ENCODE measurements at regions not wholly inside any gene's neighbourhood (a gene's known extent, or its start where the extent isn't known, plus 50 kb on each side); places are given as distances from the start of the nearest gene placed in this dataset.
"Not testable (repeated sequence)": the region's sequence is repeated elsewhere in the genome, so short reads cannot be mapped to it uniquely, and the experiment has no call there.

GRCh38 chr13:78084401-78084800 is 165.8 kb upstream of the EDNRB start:
- no peak for DNase-seq (ENCODE audit: low read depth)

GRCh38 chr13:78078168-78078567 is 159.5 kb upstream of the EDNRB start:
- no peak for DNase-seq (ENCODE audit: low read depth)

- no peak for DNase-seq (ENCODE audit: low read depth)
Observed at GRCh38 chr13:78067290-78067689, 148.7 kb upstream of the EDNRB start.

DNA sequence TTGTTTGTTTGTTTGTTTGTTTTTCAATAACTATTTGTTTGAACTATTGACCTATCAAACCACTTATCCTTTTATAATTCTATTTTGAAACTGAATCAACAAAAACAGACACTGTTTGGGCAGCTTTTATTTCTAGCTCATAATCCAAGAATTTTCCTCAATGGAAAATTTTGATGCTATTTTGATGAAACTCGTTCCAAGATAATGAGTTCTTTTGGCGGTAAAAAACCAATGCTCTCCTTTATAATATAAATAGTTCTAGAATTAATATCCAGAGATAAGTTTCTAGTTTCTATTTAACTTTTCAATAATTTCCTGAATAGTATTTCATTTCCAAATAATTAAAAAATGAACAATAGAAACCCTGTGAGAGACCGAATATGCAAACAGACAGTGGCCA is 146.5 kb upstream of the EDNRB start:
- no peak for DNase-seq (ENCODE audit: low read depth)

GRCh38 chr13:78061806-78062205 is 143.2 kb upstream of the EDNRB start:
- DNase-seq (ENCODE audit: low read depth): no peak

GRCh38 chr13:78060966-78061365 is 142.3 kb upstream of the EDNRB start:
- DNase-seq (ENCODE audit: low read depth): no peak

DNA sequence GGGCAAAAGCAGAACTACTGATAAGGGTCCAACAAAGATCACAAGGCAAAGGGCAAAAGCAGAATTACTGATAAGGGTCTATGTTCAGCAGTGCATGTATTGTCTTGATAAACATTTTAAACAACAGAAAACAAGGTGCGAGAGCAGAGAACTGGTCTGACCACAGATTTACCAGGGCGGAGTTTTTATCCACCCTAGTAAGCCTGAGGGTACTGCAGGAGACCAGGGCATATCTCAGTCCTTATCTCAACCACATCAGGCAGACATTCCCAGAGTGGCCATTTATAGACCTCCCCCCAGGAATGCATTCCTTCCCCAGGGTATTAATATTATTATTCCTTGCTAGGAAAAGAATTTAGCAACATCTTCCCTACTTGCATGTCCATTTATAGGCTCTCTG is 138.2 kb upstream of the EDNRB start:
- not testable (repeated sequence) for DNase-seq (ENCODE audit: low read depth)

- no peak for DNase-seq (ENCODE audit: low read depth)
Observed at GRCh38 chr13:78054157-78054556, 135.5 kb upstream of the EDNRB start.

DNA sequence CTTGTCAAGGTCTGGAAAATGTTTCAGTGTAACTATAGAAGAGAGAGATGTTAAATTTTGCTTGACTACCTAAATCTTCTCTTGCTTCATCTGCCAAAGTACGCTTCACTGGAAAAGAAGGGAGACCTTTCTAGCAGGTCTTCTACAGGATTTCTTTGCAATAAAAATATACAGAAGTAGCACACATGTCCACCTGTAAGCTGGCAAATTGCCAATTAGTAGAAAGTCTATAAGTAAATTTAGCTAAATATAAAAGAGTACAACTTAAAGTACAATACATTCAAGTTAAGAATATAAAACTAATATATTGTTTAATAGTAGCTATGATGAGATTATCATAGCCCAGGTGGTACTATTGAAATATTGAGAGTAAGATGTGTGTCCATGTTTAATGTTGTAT is 128.5 kb upstream of the EDNRB start:
- no peak for DNase-seq (ENCODE audit: low read depth)

DNA sequence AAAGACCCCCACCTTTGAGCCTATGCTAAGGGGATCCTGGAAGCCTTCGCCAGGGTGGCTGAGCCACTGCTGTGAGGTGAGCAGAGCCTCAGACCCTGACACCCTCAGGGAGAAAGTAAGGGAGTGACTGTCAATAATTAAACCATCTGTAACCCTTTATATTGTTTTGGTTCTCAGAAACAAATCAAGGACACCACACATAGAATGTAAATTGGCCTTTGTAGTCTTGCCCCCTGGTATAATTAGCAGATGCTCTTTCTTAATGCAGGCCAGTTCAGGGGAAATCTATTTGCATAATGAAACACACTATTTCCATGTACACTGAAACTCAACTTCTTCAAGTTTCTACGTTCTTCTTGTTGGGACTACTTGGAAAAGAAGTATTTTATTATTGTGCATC is 127.7 kb upstream of the EDNRB start:
- DNase-seq (ENCODE audit: low read depth): no peak

GRCh38 chr13:78045916-78046315 is 127.3 kb upstream of the EDNRB start:
- DNase-seq (ENCODE audit: low read depth): no peak

DNA sequence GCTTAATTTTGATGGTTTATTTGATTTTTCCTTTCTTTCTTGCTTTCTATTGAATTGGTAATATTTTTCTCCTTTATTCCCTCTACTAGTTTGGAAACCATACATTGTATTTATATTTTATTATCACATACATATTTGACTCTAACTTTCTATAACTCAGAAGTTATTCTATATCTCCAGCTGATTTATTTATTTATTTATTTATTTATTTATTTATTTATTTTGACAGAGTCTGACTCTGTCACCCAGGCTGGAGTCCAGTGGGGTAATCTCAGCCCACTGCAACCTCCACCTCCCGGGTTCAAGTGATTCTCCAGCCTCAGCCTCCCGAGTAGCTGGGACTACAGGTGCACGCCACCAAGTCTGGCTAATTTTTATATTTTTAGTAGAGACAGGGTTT is 122.7 kb upstream of the EDNRB start:
- DNase-seq (ENCODE audit: low read depth): not testable (repeated sequence)

- DNase-seq (ENCODE audit: low read depth): no peak
Observed at GRCh38 chr13:78040205-78040830, 121.7 kb upstream of the EDNRB start.

DNA sequence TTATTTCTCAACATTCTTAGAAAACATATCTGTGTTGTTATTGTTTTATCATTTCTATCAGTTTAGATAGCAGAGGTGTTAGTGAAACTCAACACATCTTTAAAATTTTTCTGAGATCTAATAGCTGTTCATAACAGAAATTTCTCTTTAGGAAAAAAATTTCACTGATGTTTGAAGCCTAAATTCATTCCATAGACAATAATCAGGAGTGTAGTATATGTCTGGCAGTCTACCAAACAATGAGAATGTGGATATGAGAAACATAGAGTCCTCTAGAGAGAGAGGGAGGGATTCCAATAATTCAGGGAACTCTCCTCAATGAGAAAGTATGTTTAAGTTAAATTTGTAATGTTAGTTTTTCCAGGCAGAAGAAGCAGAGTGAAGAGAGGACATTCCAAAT is 118.2 kb upstream of the EDNRB start:
- no peak for DNase-seq (ENCODE audit: low read depth)

GRCh38 chr13:78035500-78035899 is 116.9 kb upstream of the EDNRB start:
- DNase-seq (ENCODE audit: low read depth): no peak

DNA sequence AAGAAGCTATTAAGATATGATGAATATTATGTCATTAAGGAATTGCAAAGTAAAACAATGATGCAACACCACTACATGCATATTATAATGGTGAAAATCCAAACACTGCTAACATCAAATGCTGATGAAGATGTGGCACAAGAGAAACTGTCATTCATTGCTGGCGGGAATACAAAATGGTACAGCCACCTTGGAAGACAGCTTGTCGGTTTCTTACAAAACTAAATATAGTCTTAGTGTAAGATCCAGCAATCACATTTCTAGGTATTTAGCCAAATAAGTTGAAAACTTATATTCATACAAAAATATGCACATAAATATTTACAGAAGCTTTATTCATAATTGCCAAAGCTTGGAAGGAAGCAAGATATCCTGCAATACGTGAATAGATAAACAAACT is 114.9 kb upstream of the EDNRB start:
- DNase-seq (ENCODE audit: low read depth): no peak

GRCh38 chr13:78032132-78032531 is 113.5 kb upstream of the EDNRB start:
- DNase-seq (ENCODE audit: low read depth): no peak

- DNase-seq (ENCODE audit: low read depth): no peak
Observed at GRCh38 chr13:78030341-78030896, 111.8 kb upstream of the EDNRB start.

DNA sequence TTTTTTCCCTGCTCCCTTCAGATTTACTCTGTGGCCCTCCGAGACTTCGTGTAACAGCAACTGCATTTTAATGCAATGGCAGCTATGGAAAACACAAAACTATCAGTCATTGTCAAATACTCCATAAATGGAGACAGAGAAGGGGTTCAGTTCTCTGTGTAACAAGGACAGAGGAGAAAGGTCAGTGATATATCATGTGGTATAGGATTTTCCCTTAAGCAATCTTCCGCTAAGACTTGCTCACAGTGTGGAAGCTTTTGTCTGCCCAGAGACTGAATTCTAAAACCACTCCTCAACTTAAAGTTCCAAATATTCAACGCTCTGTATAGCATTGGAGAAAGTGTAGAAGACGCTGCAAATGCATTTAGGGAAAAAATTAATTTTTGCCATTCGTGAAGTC is 111.3 kb upstream of the EDNRB start:
- DNase-seq (ENCODE audit: low read depth): no peak

DNA sequence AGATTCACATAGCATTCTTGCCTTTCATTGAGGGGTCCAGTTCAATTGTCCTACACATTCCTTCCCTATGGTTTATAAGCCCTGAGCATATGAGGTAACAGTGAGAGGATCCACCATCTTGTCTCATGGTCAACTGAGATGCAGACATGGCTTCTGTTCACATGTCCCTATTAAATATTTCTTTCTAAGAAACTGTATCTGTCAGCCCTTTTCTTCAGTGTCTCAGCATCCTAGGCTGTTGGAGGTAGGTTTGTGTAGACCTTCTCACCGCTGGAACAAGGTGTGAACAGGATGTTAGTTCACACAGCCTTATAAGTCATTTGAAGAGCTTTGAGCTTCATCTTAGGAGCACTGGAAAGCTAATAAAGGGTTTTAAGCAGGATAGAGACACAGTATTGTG is 110.3 kb upstream of the EDNRB start:
- no peak for DNase-seq (ENCODE audit: low read depth)

DNA sequence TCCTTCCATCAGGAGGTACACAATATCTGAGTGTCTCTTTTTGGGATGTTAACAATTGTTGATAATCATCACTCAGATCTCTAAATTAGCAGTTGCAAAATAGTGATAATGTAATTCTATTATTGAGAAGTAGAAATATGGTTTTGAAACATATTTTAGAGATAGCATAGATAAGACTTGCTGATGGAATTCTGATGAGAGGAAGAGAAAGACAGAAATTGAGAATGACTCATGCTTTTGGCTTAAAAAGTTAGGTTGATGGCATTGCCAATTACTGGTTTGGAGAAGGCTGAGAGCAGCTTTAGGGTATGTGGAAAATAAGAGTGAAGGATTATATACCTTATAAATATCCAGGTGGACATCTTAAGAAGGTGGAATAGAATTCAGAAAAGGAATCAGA is 106.4 kb upstream of the EDNRB start:
- no peak for DNase-seq (ENCODE audit: low read depth)

DNA sequence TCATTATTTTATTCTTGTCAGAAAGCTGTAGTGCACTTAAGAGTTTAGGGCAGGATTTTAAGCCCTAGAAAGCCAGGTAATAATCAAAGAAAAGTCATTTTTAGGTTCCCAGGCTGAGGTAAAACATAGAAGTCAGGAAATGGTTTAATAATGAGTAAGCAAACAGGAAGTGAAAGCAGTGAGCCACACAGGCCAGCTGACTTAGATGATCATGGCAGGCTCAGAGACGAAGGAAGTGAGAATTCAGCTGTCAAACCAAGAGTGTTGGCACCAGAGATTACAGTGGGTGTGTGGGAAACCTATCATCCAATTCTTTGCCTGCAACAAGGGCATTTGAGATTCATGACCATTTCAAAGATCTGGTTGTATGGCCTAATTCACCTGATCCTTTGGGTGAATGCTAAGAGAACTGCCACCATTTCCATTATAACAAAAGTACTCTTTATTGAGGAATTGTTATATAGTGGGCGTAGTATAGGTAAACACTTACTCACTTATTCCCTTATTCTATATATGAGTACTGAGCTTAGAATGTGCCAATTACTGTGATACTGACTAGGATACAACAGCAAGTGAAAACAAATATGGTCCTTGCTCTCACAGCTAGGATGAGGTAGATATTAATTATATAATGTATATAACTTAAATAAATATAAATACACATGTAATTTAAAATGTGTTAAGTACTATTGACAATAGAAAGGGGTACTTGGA is 103.7 kb upstream of the EDNRB start:
- peak; percentile 2 for DNase-seq (ENCODE audit: low read depth)

DNA sequence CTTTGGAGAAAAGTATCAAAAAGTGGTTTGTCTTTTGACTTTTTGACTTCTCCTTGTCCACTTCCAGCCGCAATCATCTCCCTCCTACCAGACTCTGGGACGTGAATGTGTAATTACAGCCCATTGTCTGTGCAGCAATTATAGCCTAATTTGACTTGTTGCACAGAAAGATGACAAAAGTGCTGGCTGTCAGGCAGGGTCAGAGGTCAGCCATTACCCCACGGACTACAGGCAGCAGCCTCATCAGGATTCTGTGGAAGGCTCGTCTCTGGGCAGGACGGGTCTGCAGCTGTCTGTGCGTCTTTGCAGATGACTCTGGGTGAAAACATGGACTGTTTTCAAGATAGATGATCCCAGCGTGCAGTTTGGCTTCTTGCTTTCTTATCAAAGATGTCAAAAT is 102.2 kb upstream of the EDNRB start:
- DNase-seq (ENCODE audit: low read depth): no peak

- DNase-seq (ENCODE audit: low read depth): no peak
Observed at GRCh38 chr13:78015782-78016181, 97.2 kb upstream of the EDNRB start.
